ENCODE measurements at regions not wholly inside any gene's neighbourhood (a gene's known extent, or its start where the extent isn't known, plus 50 kb on each side); places are given as distances from the start of the nearest gene placed in this dataset.

DNA sequence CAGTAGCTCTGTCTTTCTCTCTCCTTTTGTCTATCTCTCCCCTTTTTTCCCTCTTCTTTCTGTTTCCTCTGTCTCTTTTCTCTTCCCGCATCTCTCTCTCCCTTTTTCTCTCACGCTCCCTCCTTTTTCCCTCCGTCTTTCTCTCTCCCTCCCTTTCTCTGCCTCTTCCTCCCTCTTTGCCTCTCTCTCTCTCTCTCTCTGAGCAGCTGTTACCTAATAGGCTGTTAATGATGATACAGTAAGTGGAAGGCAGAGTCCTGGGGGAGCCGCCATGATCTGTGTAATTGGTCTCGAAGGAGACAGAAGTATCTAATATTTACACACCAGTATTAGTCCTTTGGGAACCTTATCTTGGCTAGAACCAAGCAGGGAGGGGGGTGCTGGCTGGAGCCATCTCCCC is 136.1 kb upstream of the CIBAR2 start:
- Histone ChIP-seq H3K9me2 (replicated peaks; ENCODE audit: insufficient read depth) (no peaks in the 10 kb centered on the region), H3K36me3 (replicated peaks; ENCODE audit: insufficient read depth, low read depth) (no peaks in the 10 kb centered on the region), H3K27me3 (no peaks in the 10 kb centered on the region), H3K9me3 (ENCODE audit: low read depth) (no peaks in the 10 kb centered on the region), H3K79me2 (peaks cover 3% of the 10 kb centered on the region), H3K4me2 (no peak overlapping the region), H2AFZ (no peak overlapping the region), H3K4me1 (ENCODE audit: insufficient read depth) (peaks cover 9% of the 10 kb centered on the region), H3K4me3 (no peak overlapping the region), H3K27ac (no peak overlapping the region), H4K20me1 (ENCODE audit: insufficient read depth, poor library complexity, severe bottlenecking) (peaks cover 1% of the 10 kb centered on the region)
- DNase-seq (ENCODE audit: low spot score), result no peak
- TF ChIP-seq, protein P1, sequence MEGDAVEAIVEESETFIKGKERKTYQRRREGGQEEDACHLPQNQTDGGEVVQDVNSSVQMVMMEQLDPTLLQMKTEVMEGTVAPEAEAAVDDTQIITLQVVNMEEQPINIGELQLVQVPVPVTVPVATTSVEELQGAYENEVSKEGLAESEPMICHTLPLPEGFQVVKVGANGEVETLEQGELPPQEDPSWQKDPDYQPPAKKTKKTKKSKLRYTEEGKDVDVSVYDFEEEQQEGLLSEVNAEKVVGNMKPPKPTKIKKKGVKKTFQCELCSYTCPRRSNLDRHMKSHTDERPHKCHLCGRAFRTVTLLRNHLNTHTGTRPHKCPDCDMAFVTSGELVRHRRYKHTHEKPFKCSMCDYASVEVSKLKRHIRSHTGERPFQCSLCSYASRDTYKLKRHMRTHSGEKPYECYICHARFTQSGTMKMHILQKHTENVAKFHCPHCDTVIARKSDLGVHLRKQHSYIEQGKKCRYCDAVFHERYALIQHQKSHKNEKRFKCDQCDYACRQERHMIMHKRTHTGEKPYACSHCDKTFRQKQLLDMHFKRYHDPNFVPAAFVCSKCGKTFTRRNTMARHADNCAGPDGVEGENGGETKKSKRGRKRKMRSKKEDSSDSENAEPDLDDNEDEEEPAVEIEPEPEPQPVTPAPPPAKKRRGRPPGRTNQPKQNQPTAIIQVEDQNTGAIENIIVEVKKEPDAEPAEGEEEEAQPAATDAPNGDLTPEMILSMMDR (IDR thresholded peaks at IDR 0.05; ENCODE audit: poor library complexity), result no peak
- WGBS (ENCODE audit: low lambda C conversion rate, missing lambda C conversion rate), result 74% methylated on average over 5 of the region's 5 CpGs

DNA sequence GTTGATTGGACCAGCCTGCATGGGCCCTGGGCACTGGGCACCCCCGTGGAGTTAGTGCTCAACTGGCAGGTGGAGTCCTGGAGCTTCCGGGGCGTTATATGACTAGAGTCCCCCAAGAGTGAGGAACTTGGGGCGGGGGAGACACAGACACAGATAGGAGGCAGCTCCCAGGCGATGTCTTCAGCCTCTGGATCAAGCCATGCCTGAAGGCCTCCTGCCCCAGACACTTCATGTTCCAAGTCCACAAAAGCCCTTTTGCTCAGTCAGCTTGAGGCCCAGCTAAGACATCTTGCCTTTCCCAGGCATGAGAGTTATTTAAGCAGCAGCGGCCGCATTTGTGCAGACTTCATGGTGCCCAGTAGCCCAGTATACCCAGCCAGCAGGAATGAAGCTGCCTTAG is 136.6 kb upstream of the CIBAR2 start:
- Histone ChIP-seq H3K79me2 (peaks cover 3% of the 10 kb centered on the region), H2AFZ (no peak overlapping the region), H3K27me3 (no peaks in the 10 kb centered on the region), H3K9me2 (replicated peaks; ENCODE audit: insufficient read depth) (no peaks in the 10 kb centered on the region), H3K4me2 (no peak overlapping the region), H3K4me3 (no peak overlapping the region), H4K20me1 (ENCODE audit: insufficient read depth, poor library complexity, severe bottlenecking) (peaks cover 3% of the 10 kb centered on the region), H3K9me3 (ENCODE audit: low read depth) (no peaks in the 10 kb centered on the region), H3K27ac (no peak overlapping the region), H3K36me3 (replicated peaks; ENCODE audit: insufficient read depth, low read depth) (no peaks in the 10 kb centered on the region), H3K4me1 (ENCODE audit: insufficient read depth) (peaks cover 9% of the 10 kb centered on the region)
- 96% methylated on average over 7 of the region's 7 CpGs for WGBS (ENCODE audit: low lambda C conversion rate, missing lambda C conversion rate)
- DNase-seq (ENCODE audit: low spot score), result no peak
- TF ChIP-seq, protein P1 (IDR thresholded peaks at IDR 0.05; ENCODE audit: poor library complexity), result no peak
- TF ChIP-seq EZH2phosphoT487 (IDR thresholded peaks at IDR 0.05; ENCODE audit: low read depth, severe bottlenecking, unreplicated experiment) (no peak), EZH2 (IDR thresholded peaks at IDR 0.05; ENCODE audit: borderline replicate concordance) (no peak)

DNA sequence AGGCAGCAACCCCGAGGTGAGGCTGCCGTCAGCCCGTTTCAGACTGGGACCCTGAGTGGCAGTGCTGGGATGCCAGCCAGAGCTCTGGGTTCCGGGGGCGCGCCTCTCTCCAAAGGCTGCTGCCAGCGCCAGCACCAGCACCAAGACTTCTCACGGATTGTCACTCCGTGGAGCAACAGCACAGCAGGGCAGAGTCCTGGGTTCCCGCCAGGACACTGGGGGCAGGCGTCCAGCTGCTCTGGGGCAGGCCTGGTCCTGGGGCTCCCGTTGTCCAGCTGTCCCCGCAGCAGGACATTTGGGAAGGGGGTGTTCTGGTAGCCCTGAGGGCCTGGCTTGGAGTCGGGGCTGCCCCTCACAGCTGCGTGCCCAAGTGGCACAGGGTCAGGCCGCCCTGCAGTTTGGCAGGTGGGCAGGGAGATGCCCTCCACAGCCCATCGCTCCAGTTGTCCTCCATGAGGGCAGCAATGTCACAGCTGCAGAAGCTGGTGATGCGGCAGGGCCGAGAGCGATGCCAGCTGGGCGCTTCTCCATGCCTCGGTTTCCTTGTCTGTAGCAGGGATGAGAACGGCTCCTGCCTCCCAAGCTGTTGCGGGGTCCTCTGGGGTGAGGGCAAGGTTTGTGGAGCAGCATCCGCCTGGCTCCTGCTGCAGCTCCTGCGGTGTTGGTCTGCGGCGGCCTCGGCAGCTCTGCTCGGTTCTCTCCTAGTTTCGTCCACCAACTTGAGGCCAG is 137.3 kb upstream of the CIBAR2 start:
- Histone ChIP-seq H4K20me1 (ENCODE audit: insufficient read depth, poor library complexity, severe bottlenecking) (peaks cover 3% of the 10 kb centered on the region), H3K4me1 (ENCODE audit: insufficient read depth) (peaks cover 9% of the 10 kb centered on the region), H3K27me3 (no peaks in the 10 kb centered on the region), H2AFZ (no peak overlapping the region), H3K4me3 (no peak overlapping the region), H3K9me2 (replicated peaks; ENCODE audit: insufficient read depth) (no peaks in the 10 kb centered on the region), H3K4me2 (no peak overlapping the region), H3K9me3 (ENCODE audit: low read depth) (no peaks in the 10 kb centered on the region), H3K79me2 (peaks cover 3% of the 10 kb centered on the region), H3K27ac (no peak overlapping the region), H3K36me3 (replicated peaks; ENCODE audit: insufficient read depth, low read depth) (no peaks in the 10 kb centered on the region)
- WGBS (ENCODE audit: low lambda C conversion rate, missing lambda C conversion rate), result 94% methylated on average over 29 of the region's 31 CpGs
- no peak for TF ChIP-seq EZH2phosphoT487 (IDR thresholded peaks at IDR 0.05; ENCODE audit: low read depth, severe bottlenecking, unreplicated experiment)
- no peak for TF ChIP-seq EZH2 (IDR thresholded peaks at IDR 0.05; ENCODE audit: borderline replicate concordance)
- TF ChIP-seq, protein P1 (IDR thresholded peaks at IDR 0.05; ENCODE audit: poor library complexity), result no peak
- no peak for DNase-seq (ENCODE audit: low spot score)

DNA sequence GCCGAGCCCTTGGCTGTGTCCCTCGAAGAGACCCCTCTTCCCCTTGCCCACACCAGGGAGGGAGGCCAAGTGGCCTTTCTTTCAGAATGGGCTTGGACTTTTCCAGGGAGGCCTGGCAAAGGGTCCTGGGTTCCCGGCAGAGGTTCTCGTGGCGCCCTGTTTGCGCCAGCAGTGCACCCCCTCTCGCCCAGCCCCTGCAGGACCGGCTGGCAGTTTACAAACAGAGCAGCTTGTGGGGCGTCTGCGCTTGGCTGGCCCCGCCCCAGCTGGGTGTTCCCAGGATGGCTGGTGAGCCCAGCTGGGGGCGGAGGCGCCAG is 137.8 kb upstream of the CIBAR2 start:
- Histone ChIP-seq H3K4me3 (no peak overlapping the region), H3K9me2 (replicated peaks; ENCODE audit: insufficient read depth) (no peaks in the 10 kb centered on the region), H3K27ac (no peak overlapping the region), H3K36me3 (replicated peaks; ENCODE audit: insufficient read depth, low read depth) (no peaks in the 10 kb centered on the region), H4K20me1 (ENCODE audit: insufficient read depth, poor library complexity, severe bottlenecking) (peaks cover 3% of the 10 kb centered on the region), H3K4me2 (no peak overlapping the region), H2AFZ (no peak overlapping the region), H3K79me2 (peaks cover 3% of the 10 kb centered on the region), H3K27me3 (no peaks in the 10 kb centered on the region), H3K4me1 (ENCODE audit: insufficient read depth) (peaks cover 9% of the 10 kb centered on the region), H3K9me3 (ENCODE audit: low read depth) (no peaks in the 10 kb centered on the region)
- TF ChIP-seq EZH2phosphoT487 (IDR thresholded peaks at IDR 0.05; ENCODE audit: low read depth, severe bottlenecking, unreplicated experiment), result no peak
- TF ChIP-seq EZH2 (IDR thresholded peaks at IDR 0.05; ENCODE audit: borderline replicate concordance), result no peak
- TF ChIP-seq, protein P1 (IDR thresholded peaks at IDR 0.05; ENCODE audit: poor library complexity), result no peak
- 87% methylated on average over 13 of the region's 13 CpGs for WGBS (ENCODE audit: low lambda C conversion rate, missing lambda C conversion rate)
- DNase-seq (ENCODE audit: low spot score), result no peak

Measured in hepatocyte (in vitro differentiated cells).